ENCODE measurements at regions not wholly inside any gene's neighbourhood (a gene's known extent, or its start where the extent isn't known, plus 50 kb on each side); places are given as distances from the start of the nearest gene placed in this dataset.

- Mint-ChIP-seq H3K4me1 (ENCODE audit: insufficient read depth, unreplicated experiment) (peaks cover 6% of the 10 kb centered on the region), H3K27me3 (ENCODE audit: insufficient read depth, unreplicated experiment) (no peaks in the 10 kb centered on the region), H3K36me3 (ENCODE audit: insufficient read depth, unreplicated experiment) (no peaks in the 10 kb centered on the region), H3K9me3 (ENCODE audit: unreplicated experiment) (no peaks in the 10 kb centered on the region), H3K4me3 (ENCODE audit: unreplicated experiment) (no peak overlapping the region), H3K27ac (ENCODE audit: low read depth, unreplicated experiment) (no peak overlapping the region)
- ChIA-PET CTCF (no interaction called here), POLR2A (no interaction called here)
- BruUV-seq (replicated peaks) = no TSS peak
- intact Hi-C loops (cut with micrococcal nuclease) = no loop called here
- no peak for DNase-seq (ENCODE audit: unreplicated experiment)
- TF ChIP-seq CTCF (IDR thresholded peaks at IDR 0.05; ENCODE audit: unreplicated experiment) = no peak
Measured at GRCh38 chr17:68142595-68142994, 105.2 kb upstream of the AMZ2 start.

GRCh38 chr17:68143425-68143824, 104.4 kb upstream of the AMZ2 start:
- POLR2A ChIA-PET = no interaction called here
- H3K27me3 Mint-ChIP-seq (ENCODE audit: insufficient read depth, unreplicated experiment) = no peaks in the 10 kb centered on the region
- CTCF ChIA-PET = no interaction called here
- DNase-seq (ENCODE audit: unreplicated experiment) = no peak
- H3K4me1 Mint-ChIP-seq (ENCODE audit: insufficient read depth, unreplicated experiment) = peaks cover 6% of the 10 kb centered on the region
- no peak overlapping the region for H3K27ac Mint-ChIP-seq (ENCODE audit: low read depth, unreplicated experiment)
- no peak overlapping the region for H3K4me3 Mint-ChIP-seq (ENCODE audit: unreplicated experiment)
- no peaks in the 10 kb centered on the region for H3K9me3 Mint-ChIP-seq (ENCODE audit: unreplicated experiment)
- TF ChIP-seq CTCF (IDR thresholded peaks at IDR 0.05; ENCODE audit: unreplicated experiment) = no peak
- intact Hi-C loops (cut with micrococcal nuclease) = no loop called here
- no TSS peak for BruUV-seq (replicated peaks)
- no peaks in the 10 kb centered on the region for H3K36me3 Mint-ChIP-seq (ENCODE audit: insufficient read depth, unreplicated experiment)

- DNase-seq (ENCODE audit: unreplicated experiment) = no peak
- CTCF ChIA-PET = interaction anchor here (0.6 kb wide), 1 partner anchor 782 kb away, joined by 5 read pairs; no protein-coding TSS in a partner anchor
- no peaks in the 10 kb centered on the region for H3K9me3 Mint-ChIP-seq (ENCODE audit: unreplicated experiment)
- no peak for TF ChIP-seq CTCF (IDR thresholded peaks at IDR 0.05; ENCODE audit: unreplicated experiment)
- peaks cover 6% of the 10 kb centered on the region for H3K4me1 Mint-ChIP-seq (ENCODE audit: insufficient read depth, unreplicated experiment)
- no peak overlapping the region for H3K27ac Mint-ChIP-seq (ENCODE audit: low read depth, unreplicated experiment)
- H3K36me3 Mint-ChIP-seq (ENCODE audit: insufficient read depth, unreplicated experiment) = no peaks in the 10 kb centered on the region
- no peak overlapping the region for H3K4me3 Mint-ChIP-seq (ENCODE audit: unreplicated experiment)
- H3K27me3 Mint-ChIP-seq (ENCODE audit: insufficient read depth, unreplicated experiment) = no peaks in the 10 kb centered on the region
- BruUV-seq (replicated peaks) = no TSS peak
- POLR2A ChIA-PET = no interaction called here
- intact Hi-C loops (cut with micrococcal nuclease) = no loop called here
Measured at GRCh38 chr17:68145088-68145487, 102.8 kb upstream of the AMZ2 start.

- Mint-ChIP-seq H3K27me3 (ENCODE audit: insufficient read depth, unreplicated experiment) (no peaks in the 10 kb centered on the region), H3K27ac (ENCODE audit: low read depth, unreplicated experiment) (no peak overlapping the region), H3K9me3 (ENCODE audit: unreplicated experiment) (no peaks in the 10 kb centered on the region), H3K4me1 (ENCODE audit: insufficient read depth, unreplicated experiment) (no peaks in the 10 kb centered on the region), H3K4me3 (ENCODE audit: unreplicated experiment) (no peak overlapping the region), H3K36me3 (ENCODE audit: insufficient read depth, unreplicated experiment) (no peaks in the 10 kb centered on the region)
- intact Hi-C loops (cut with micrococcal nuclease) = no loop called here
- ChIA-PET POLR2A (interaction anchor here (0.7 kb wide), 1 partner anchor 1855 kb away, joined by 3 read pairs; no protein-coding TSS in a partner anchor), CTCF (no interaction called here)
- no peak for DNase-seq (ENCODE audit: unreplicated experiment)
- BruUV-seq (replicated peaks) = no TSS peak
- TF ChIP-seq CTCF (IDR thresholded peaks at IDR 0.05; ENCODE audit: unreplicated experiment) = no peak
Measured at GRCh38 chr17:68148936-68149335, 98.9 kb upstream of the AMZ2 start.

Data from MCF 10A (cell line).